ENCODE measurements at regions not wholly inside any gene's neighbourhood (a gene's known extent, or its start where the extent isn't known, plus 50 kb on each side); places are given as distances from the start of the nearest gene placed in this dataset.

GRCh38 chr2:180472133-180472532 lies 465.0 kb upstream of the CWC22 start:
- DNase-seq (ENCODE audit: low read depth, low spot score): no peak
- no peaks in the 10 kb centered on the region for H3K27me3 Mint-ChIP-seq (ENCODE audit: low read depth)
- H3K36me3 Mint-ChIP-seq (ENCODE audit: low read depth): no peaks in the 10 kb centered on the region
- H3K4me3 Mint-ChIP-seq: no peak overlapping the region
- H3K9me3 Mint-ChIP-seq: peaks cover 9% of the 10 kb centered on the region
- TF ChIP-seq, protein P1, sequence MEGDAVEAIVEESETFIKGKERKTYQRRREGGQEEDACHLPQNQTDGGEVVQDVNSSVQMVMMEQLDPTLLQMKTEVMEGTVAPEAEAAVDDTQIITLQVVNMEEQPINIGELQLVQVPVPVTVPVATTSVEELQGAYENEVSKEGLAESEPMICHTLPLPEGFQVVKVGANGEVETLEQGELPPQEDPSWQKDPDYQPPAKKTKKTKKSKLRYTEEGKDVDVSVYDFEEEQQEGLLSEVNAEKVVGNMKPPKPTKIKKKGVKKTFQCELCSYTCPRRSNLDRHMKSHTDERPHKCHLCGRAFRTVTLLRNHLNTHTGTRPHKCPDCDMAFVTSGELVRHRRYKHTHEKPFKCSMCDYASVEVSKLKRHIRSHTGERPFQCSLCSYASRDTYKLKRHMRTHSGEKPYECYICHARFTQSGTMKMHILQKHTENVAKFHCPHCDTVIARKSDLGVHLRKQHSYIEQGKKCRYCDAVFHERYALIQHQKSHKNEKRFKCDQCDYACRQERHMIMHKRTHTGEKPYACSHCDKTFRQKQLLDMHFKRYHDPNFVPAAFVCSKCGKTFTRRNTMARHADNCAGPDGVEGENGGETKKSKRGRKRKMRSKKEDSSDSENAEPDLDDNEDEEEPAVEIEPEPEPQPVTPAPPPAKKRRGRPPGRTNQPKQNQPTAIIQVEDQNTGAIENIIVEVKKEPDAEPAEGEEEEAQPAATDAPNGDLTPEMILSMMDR (conservative IDR thresholded peaks at IDR 0.05): no peak
- no peak overlapping the region for H3K27ac Mint-ChIP-seq (ENCODE audit: unreplicated experiment)
- H3K4me1 Mint-ChIP-seq: no peaks in the 10 kb centered on the region

- Mint-ChIP-seq H3K36me3 (ENCODE audit: low read depth) (peaks cover 7% of the 10 kb centered on the region), H3K9me3 (peaks cover 6% of the 10 kb centered on the region)
- TF ChIP-seq, protein P1 (conservative IDR thresholded peaks at IDR 0.05): no peak
These were observed 456.5 kb upstream of the CWC22 start for GRCh38 chr2:180463608-180464007.

GRCh38 chr2:180461761-180462160 lies 454.7 kb upstream of the CWC22 start:
- no peak overlapping the region for H3K4me3 Mint-ChIP-seq
- TF ChIP-seq, protein P1 (conservative IDR thresholded peaks at IDR 0.05): no peak
- no peak for DNase-seq (ENCODE audit: low read depth, low spot score)
- no peaks in the 10 kb centered on the region for H3K27me3 Mint-ChIP-seq (ENCODE audit: low read depth)
- H3K27ac Mint-ChIP-seq (ENCODE audit: unreplicated experiment): no peak overlapping the region
- peaks cover 7% of the 10 kb centered on the region for H3K36me3 Mint-ChIP-seq (ENCODE audit: low read depth)
- H3K9me3 Mint-ChIP-seq: no peaks in the 10 kb centered on the region
- H3K4me1 Mint-ChIP-seq: peaks cover 8% of the 10 kb centered on the region

More at GRCh38 chr2:180463608-180464007, 456.5 kb upstream of the CWC22 start:
- no peaks in the 10 kb centered on the region for H3K27me3 Mint-ChIP-seq (ENCODE audit: low read depth)
- DNase-seq (ENCODE audit: low read depth, low spot score): no peak
- no peak overlapping the region for H3K4me3 Mint-ChIP-seq
- H3K27ac Mint-ChIP-seq (ENCODE audit: unreplicated experiment): no peak overlapping the region
- H3K4me1 Mint-ChIP-seq: peaks cover 8% of the 10 kb centered on the region

- Mint-ChIP-seq H3K4me1 (no peaks in the 10 kb centered on the region), H3K27me3 (ENCODE audit: low read depth) (no peaks in the 10 kb centered on the region)
- TF ChIP-seq, protein P1 (conservative IDR thresholded peaks at IDR 0.05): no peak
These were observed 449.7 kb upstream of the CWC22 start for GRCh38 chr2:180456801-180457200.

DNA sequence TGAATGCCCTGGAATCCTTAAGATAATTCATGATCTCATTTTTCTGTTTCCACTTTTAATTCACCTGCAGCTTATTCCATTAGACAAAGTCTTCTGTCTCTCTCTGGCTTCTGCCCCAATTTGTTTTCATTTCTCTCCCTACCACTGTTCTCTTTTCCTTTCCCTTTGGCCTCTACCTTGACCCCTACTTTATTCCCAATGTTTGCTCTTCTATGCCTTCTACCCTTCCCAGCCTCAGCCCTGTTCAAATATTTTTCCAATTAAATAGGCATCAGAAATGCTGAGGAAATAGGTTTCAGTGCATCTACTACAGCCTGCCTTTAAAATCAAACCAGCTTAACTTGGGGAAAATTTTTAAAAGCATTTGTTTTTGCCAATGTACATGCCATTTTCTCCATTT lies 443.7 kb upstream of the CWC22 start:
- TF ChIP-seq, protein P1 (conservative IDR thresholded peaks at IDR 0.05): no peak
- Mint-ChIP-seq H3K9me3 (peaks cover 2% of the 10 kb centered on the region), H3K27me3 (ENCODE audit: low read depth) (no peaks in the 10 kb centered on the region), H3K4me3 (no peak overlapping the region), H3K27ac (ENCODE audit: unreplicated experiment) (no peak overlapping the region), H3K36me3 (ENCODE audit: low read depth) (no peaks in the 10 kb centered on the region), H3K4me1 (no peaks in the 10 kb centered on the region)
- DNase-seq (ENCODE audit: low read depth, low spot score): no peak

More at GRCh38 chr2:180456801-180457200, 449.7 kb upstream of the CWC22 start:
- H3K36me3 Mint-ChIP-seq (ENCODE audit: low read depth): no peaks in the 10 kb centered on the region
- no peaks in the 10 kb centered on the region for H3K9me3 Mint-ChIP-seq
- no peak overlapping the region for H3K4me3 Mint-ChIP-seq
- no peak overlapping the region for H3K27ac Mint-ChIP-seq (ENCODE audit: unreplicated experiment)
- DNase-seq (ENCODE audit: low read depth, low spot score): no peak
